ENCODE measurements at regions not wholly inside any gene's neighbourhood (a gene's known extent, or its start where the extent isn't known, plus 50 kb on each side); places are given as distances from the start of the nearest gene placed in this dataset.

DNA sequence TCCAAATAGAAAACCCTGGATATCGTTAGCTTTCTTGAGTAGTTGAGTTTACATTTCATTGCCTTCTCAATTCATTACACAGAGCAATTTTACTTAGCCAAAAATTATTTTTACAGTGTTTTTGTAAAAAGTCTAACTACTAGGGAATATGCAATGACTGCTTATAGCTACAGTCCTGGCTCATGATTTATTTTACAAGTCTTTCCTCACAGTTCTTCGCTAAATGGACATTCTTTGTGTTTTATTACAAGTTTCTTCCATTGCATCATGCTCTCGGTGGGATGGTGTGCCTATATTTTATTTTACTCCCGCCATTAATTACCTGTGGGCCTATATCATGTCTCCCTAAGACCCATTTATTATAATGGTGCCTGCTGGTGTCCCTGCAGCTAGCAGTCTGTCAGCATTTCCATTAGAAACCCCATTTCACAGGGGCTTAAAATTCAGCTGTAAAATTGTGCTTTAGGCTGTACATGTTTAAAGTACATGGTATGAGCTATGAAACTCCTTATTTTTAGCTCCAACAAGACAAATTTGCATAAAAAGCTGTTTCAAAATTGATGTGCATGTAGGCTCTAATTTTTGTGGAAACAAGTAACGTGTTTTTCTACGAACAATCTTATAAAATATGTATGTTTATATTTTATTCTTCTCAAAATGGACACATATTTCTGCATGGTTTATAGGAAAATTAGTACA is 227.4 kb downstream of the SLC7A11 start:
- no peak for DNase-seq

GRCh38 chr4:138013625-138014024 is 228.5 kb downstream of the SLC7A11 start:
- DNase-seq: no peak

GRCh38 chr4:138010639-138011038 is 231.5 kb downstream of the SLC7A11 start:
- DNase-seq: no peak

DNA sequence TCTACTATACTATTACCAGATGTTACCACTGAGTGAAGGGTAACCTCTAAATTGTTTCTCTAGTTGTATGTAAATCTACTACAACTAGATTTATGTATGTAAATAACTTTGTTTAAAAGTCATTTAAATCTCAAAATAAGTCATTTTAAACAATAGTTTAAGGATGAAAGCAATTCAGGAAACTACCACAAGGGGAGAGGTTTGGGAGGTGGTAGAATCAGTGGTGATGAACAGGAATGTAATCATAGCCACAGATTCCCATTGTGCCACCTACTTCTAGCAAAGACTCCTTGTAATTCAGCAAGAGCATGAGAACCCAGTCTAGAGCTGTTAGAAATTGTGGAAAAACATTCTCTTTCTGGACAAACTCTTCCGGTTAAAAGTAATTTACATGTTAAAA is 234.6 kb downstream of the SLC7A11 start:
- no peak for DNase-seq

GRCh38 chr4:138005486-138005885 is 236.7 kb downstream of the SLC7A11 start:
- no peak for DNase-seq

- DNase-seq: no peak
Observed at GRCh38 chr4:138003248-138003647, 238.9 kb downstream of the SLC7A11 start.

DNA sequence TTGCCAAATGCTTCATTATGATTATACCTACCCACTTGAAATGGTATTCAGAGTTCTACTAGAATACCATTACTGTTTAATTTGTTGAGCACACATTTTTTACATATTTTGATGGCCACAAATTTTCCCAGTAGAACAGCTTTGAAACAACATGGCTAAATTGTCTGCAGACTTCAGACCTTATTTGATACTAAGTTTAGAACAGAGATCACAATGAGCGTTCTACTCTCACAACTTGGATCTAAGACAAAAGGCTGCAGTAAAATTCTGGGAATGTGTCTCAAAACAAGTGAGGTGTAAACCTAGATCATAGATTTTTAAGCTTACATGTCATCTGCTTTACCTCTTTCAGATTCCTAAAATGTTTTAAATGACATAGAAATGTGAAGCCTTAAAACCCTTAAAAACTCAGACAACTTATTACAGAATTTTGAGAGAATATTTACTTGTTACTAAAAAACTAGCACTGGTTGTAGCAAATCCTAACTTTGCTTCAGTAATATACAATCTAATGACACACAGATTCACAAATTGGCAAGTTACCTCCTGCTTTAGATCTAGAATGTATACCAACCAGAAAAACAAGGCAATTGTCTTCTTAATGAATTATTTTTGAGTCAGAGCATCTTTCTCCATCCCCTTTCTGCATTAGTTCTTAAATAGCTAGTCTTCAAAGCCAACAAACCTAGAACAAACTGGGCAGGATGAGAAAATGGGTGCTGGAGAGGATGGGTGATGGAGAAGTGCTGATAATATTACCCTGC is 243.3 kb downstream of the SLC7A11 start:
- DNase-seq: no peak

GRCh38 chr4:137997496-137997895 is 244.7 kb downstream of the SLC7A11 start:
- no peak for DNase-seq

GRCh38 chr4:137994853-137995252 is 247.3 kb downstream of the SLC7A11 start:
- no peak for DNase-seq

DNA sequence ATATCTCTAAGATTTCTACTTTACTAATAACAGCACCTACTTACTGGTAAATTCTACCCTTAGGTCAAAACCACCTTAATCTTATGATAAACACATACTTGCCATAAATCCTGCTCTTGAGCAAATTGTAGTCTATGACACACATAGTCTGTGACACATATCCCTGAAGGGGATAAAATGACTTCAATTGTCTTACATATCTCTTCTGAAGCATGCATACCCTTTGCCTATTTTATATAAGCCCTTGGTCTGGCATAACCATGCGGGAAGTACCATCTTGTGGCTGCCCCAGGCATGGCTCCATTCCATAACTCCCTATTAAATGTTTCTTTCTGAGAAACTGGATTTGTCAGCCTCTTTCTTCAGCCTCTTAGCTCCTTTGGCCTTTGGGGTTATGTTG is 248.9 kb downstream of the SLC7A11 start:
- no peak for DNase-seq

DNA sequence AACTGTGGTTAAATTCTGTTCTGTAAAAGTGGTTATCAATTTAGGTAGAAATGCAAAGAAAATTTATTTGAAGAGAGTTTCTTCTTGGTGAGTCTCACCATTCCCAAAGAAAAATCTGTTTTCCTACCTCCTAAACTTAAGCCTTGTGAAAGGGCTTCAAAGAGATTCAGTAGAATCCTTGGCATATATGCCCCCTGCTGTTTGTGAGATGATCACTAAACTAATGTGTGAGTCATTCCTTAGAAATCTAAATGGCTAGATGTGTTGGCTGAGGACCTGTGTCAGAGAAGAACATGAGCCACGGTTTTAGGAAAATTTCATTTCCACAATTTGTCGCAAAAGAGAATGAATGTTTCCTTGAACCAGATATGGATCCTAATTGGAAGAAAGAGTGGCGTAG is 260.9 kb downstream of the SLC7A11 start:
- DNase-seq: no peak

DNA sequence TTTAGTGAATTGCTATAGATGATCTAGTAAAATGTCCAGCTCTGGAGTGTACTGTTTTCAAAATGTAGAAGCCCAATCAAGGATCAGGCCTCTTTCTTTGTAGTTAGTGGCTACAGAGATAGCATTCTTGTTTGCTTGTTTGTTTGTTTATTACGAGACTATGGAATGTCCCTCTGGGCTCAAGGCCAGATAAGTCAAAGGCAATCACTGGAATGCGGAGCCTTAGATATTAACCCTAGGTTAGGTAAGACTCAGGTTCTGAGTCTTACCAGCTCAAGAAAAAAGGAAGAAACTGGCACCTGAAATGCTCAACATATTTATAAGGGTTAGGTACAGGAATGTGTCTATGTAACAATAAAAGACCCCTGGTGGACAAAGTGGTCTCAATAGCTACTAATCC is 261.5 kb downstream of the SLC7A11 start:
- DNase-seq: no peak

- no peak for DNase-seq
Observed at GRCh38 chr4:137979938-137980337, 262.2 kb downstream of the SLC7A11 start.

DNA sequence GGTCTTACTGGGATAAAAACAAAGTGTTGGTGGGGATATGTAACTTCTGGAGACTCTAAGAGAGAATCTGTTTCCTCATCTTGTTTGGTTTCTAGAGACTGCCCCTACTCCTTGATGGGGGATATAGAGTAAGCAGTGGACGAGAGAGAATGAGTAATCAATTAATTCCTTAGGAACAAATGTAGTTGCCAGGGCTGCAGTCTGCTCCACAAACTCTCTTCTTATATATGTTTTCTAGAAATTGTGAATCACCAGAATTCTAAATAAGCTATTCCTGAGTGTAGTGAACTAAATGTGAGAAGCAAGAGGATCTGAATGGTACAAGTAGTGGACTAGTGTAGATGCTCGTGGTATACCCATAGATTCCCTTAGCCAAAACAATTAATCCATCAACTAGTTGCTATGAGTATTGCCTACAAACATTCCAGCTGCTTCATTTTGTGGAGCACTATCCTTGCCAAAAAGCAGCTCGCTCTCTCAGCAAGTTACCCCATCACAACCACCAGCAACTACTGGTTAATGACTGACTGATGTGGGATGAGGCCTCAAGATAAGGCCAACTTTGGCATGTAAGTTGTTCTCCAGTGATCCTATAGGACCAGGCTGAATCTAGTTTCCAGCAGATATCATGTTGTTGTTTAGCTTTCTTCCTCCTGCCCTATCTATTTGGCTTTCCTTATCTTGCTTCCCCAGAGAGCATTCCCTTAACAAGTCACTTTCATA is 273.0 kb downstream of the SLC7A11 start:
- no peak for DNase-seq

DNA sequence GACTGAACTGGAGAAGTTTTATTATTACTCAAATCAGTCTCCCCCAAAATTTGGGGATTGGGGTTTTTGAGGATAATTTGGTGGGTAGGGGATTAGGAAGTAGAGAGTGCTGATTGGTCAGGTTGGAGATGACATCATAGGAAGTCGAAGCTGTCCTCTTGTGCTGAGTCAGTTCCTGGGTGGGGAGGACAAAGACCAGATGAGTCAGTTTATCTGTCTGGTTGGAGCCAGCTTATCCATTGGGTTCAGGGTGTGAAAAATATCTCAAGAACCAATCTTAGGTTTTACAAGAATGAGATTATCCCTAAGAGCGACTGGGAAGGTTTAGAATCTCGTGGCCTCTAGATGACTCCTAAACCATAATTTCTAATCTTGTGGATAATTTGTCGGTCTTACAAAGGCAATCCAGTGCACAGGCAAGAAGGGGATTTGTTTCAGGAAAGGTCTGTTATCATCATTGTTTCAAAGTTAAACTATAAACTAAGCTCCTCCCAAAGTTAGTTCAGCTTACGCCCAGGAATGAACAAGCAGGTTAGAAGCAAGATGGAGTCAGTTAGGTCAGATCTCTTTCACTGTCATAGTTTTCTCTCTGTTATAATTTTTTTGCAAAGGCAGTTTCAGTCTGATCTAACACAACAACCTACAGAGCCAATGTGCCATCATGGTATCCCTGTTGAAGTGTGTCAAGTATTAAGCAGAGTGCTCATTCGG is 274.5 kb downstream of the SLC7A11 start:
- no peak for DNase-seq

DNA sequence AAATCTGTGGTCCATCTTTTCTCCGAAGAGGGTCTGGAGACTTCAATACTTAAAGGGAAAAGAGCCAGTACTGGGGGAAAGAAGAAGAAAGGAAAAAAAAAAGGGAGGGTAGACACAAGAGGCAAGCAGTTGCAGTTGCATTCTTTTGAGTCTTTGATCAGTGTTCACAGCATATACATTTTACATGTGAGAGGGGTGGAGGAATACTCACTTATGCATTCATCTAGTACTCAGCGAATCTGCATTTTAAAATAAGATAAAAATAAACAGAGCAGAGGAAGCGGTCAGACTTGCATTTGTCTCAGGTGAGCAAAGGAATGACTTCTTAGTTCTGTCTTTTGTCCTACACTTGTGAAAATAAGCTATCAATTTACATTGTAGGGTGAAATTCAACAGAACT is 275.6 kb downstream of the SLC7A11 start:
- DNase-seq: no peak

DNA sequence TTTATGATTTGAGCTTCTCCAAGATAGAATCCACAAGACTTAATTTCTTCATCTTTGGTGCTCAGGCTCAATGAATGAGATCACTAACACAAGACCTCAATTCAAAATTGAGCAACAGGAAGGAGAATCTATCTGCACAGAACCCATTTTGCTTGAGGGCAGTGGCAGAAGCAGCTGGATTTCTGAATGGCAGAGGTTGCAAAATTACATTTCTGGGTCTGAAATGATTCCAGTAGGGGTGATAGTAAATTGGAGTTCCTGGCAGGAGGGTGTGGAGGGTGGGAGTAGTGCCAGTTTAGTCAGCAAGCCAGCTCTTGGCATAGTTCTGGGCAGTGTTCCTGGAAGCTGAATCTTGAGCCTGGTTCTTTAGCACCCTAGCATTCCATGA is 281.1 kb downstream of the SLC7A11 start:
- no peak for DNase-seq

DNA sequence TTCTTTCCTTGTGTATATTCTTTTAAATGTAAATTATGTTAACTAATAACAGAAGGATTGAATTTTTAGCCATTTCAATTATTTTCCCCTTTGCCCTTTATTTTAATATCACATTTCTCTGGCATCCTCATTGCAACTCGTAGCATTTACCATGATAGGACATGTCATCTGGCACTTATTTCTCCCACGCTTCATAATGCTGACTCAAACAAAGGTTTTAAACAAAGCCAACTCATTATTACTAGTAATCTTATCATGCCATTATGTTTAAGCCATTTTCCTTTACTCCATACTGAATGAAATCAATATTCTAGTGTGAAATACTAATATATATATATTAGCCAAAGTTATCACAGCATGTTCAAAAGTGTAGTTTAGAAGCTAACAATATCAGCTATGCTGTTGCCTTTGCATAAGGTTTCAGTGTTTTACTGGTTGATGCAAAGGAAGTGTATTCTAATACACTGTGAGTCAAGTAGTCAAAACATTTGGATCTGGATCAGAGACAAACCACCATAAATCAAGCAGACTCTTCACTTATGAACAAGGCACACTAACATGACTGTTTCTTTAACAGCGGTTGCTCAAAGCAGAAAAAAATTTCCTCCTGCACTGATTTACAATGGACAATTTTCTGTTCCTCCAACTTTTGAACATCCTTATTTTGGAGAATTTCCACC is 281.6 kb downstream of the SLC7A11 start:
- DNase-seq: no peak

DNA sequence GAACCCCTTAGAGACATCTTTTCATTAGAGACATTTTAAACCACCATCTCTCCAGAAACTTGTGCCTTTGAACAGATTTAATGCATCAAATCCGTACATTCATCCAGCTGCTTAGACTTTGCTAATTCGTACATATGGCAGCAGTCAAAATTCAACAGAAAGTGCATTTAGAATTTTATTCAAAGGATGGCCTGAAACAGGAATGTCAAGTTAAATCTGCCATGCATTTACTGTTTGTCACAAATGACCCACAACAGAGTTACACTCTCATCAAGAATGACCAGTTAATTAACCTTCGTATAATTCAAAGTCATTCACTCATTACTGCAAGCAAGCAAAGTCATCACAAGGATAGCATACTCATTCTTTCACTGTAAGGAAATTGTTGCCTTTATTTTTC is 284.3 kb downstream of the SLC7A11 start:
- DNase-seq: no peak

GRCh38 chr4:137956256-137956655 is 285.9 kb downstream of the SLC7A11 start:
- DNase-seq: no peak

GRCh38 chr4:137955595-137955994 is 286.6 kb downstream of the SLC7A11 start:
- no peak for DNase-seq

DNA sequence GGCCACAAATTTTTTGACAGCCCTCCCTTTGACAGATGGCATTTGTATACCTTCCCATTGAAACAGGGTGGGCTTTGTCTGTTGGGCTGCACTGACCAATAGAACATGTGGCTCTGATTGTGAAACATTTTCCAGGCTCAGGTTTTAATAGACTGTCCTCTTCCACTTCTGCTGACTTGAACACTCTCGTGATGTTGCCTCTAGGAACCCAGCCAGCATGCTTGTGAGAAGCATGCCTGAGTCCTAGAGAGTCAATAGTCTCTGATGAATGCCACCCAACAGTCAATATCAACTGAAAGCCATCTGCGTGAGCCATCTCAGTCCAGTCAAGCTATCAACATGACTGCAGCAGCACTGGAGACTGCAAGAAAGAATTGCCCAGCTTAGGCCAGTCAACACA is 290.0 kb downstream of the SLC7A11 start:
- DNase-seq: no peak

- no peak for DNase-seq
Observed at GRCh38 chr4:137950286-137950685, 291.9 kb downstream of the SLC7A11 start.

All from stimulated activated CD4-positive, alpha-beta T cell treated with anti-CD3 and anti-CD28 coated beads, Interleukin-12 subunit alpha, Interleukin-12 subunit beta, amount 100 ng/mL, for 4 hours (primary cell).